Caco-2 (cell line): ENCODE measurements at regions not wholly inside any gene's neighbourhood (a gene's known extent, or its start where the extent isn't known, plus 50 kb on each side); places are given as distances from the start of the nearest gene placed in this dataset.

ENCODE experiments used
- BruUV-seq: library from RNA; stranded (reverse); fragments of 400-500 nt; replicated peaks from 2 replicates; lab custom pipeline; 2021; lab: Mats Ljungman, UMichigan
- CTCF ChIA-PET: fragments of 300-600 bp; sonication (Branson Sonifier 250); formaldehyde crosslinking; loops from one replicate; lab custom pipeline; 2022; ENCODE audit warnings: antibody characterized with exemption; lab: Charles Lee
- POLR2A ChIA-PET: fragments of 300-600 bp; sonication (Branson Sonifier 250); formaldehyde crosslinking; loops from one replicate; lab custom pipeline; 2022; ENCODE audit warnings: antibody characterized with exemption; lab: Charles Lee
- DNase-seq, 2 experiments: peaks; one replicate each; pipeline versions ENCODE4 v3.0.0 to v3.0.0-alpha.2; 2020 to 2022
- H3K27me3 ChIP-seq: replicated peaks from 2 replicates; pipeline ENCODE4 v1.6.0; 2011; ENCODE audit warnings: low read length; ENCODE audit not compliant: control insufficient read depth, insufficient read depth
- H3K36me3 ChIP-seq: 2 replicates; pipeline ENCODE4 v1.5.1; 2011; ENCODE audit warnings: low read length; ENCODE audit not compliant: control insufficient read depth, insufficient read depth
- H3K4me1 ChIP-seq: fragments of 250-450 bp; sonication (Bioruptor Pico); 2 replicates; pipeline ENCODE4 v1.5.1; 2020; ENCODE audit warnings: mild to moderate bottlenecking
- H3K4me3 ChIP-seq: 2 replicates; pipeline ENCODE4 v1.5.1; 2011; ENCODE audit warnings: low read depth, mild to moderate bottlenecking, control low read depth, low read length
- H3K9me3 ChIP-seq: fragments of 250-450 bp; sonication (Bioruptor Pico); 2 replicates; pipeline ENCODE4 v1.5.1; 2020; ENCODE audit warnings: mild to moderate bottlenecking, moderate library complexity
- H3K27ac Mint-ChIP-seq: one replicate; pipeline ENCODE4 v1.8.0; 2022; ENCODE audit warnings: mixed read lengths; ENCODE audit not compliant: unreplicated experiment
- H3K27me3 Mint-ChIP-seq: one replicate; pipeline ENCODE4 v1.8.0; 2022; ENCODE audit warnings: mixed read lengths; ENCODE audit not compliant: insufficient read depth, unreplicated experiment
- H3K36me3 Mint-ChIP-seq: one replicate; pipeline ENCODE4 v1.8.0; 2022; ENCODE audit warnings: mild to moderate bottlenecking, mixed read lengths; ENCODE audit not compliant: insufficient read depth, unreplicated experiment
- H3K4me1 Mint-ChIP-seq: one replicate; pipeline ENCODE4 v1.8.0; 2022; ENCODE audit warnings: low read depth, mixed read lengths; ENCODE audit not compliant: unreplicated experiment
- H3K4me3 Mint-ChIP-seq: one replicate; pipeline ENCODE4 v1.8.0; 2022; ENCODE audit warnings: mild to moderate bottlenecking, moderate library complexity, mixed read lengths; ENCODE audit not compliant: unreplicated experiment
- H3K9me3 Mint-ChIP-seq: one replicate; pipeline ENCODE4 v1.8.0; 2022; ENCODE audit warnings: mixed read lengths; ENCODE audit not compliant: unreplicated experiment
- CTCF ChIP-seq, 2 experiments: fragments of 200-600 bp in 1 of 2; IDR thresholded peaks; 1 replicate in 1 of 2; 2 replicates in 1 of 2; pipeline versions ENCODE4 v1.5.1 to v1.8.0; 2011 to 2022; ENCODE audit warnings: antibody characterized with exemption in 1 of 2, control low read depth in 1 of 2, inconsistent platforms in 1 of 2, low read depth in 1 of 2, low read length in 1 of 2, mild to moderate bottlenecking in 1 of 2, moderate library complexity in 1 of 2; ENCODE audit not compliant: insufficient read depth in 1 of 2, severe bottlenecking in 1 of 2, unreplicated experiment in 1 of 2
- intact Hi-C: fragments of 100-400 bp; cut with micrococcal nuclease; formaldehyde crosslinking; loops from one replicate; pipeline ENCODE4 v1.10.0; 2022; ENCODE audit not compliant: unreplicated experiment

GRCh38 chr9:13878241-13878711 lies 435.7 kb downstream of the NFIB start:
- Mint-ChIP-seq H3K9me3 (no peaks in the 10 kb centered on the region), H3K4me3 (no peak overlapping the region), H3K4me1 (no peaks in the 10 kb centered on the region), H3K27me3 (no peaks in the 10 kb centered on the region), H3K27ac (no peak overlapping the region), H3K36me3 (no peaks in the 10 kb centered on the region)
- no peaks in the 10 kb centered on the region for H3K36me3 ChIP-seq
- no TSS peak for BruUV-seq
- H3K27me3 ChIP-seq, result no peaks in the 10 kb centered on the region
- H3K4me1 ChIP-seq, result no peaks in the 10 kb centered on the region
- no peak overlapping the region for H3K4me3 ChIP-seq
- TF ChIP-seq CTCF (IDR thresholded peaks at IDR 0.05; ENCODE audit: insufficient read depth in 1 of 2, low read depth in 1 of 2, low read length in 1 of 2, severe bottlenecking in 1 of 2, unreplicated experiment in 1 of 2), result no peak
- ChIA-PET POLR2A (no interaction called here), CTCF (no interaction called here)
- H3K9me3 ChIP-seq, result no peaks in the 10 kb centered on the region
- intact Hi-C loops, result no loop called here
- no peak for DNase-seq

DNA sequence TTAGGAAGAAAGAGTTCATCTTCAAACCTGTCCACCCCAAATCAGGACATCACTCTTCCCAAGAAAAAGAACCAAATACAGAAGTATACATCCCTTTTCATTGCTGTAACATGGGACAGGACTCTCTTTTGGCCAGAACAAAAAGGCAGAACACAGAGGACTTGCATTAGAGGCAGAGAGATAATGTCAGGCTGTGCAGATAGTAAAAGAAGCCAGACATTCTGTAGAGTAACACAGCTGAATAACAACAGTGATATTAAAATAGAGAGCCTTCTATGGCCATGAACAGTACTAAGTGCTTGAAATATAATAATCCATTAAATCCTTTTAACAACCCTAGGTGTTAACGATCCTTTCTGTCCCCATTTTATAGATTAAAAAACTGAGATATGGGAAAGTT lies 437.2 kb downstream of the NFIB start:
- ChIA-PET POLR2A (no interaction called here), CTCF (no interaction called here)
- no peaks in the 10 kb centered on the region for H3K36me3 ChIP-seq
- H3K9me3 Mint-ChIP-seq, result no peaks in the 10 kb centered on the region
- no peaks in the 10 kb centered on the region for H3K27me3 Mint-ChIP-seq
- H3K36me3 Mint-ChIP-seq, result no peaks in the 10 kb centered on the region
- H3K27ac Mint-ChIP-seq, result no peak overlapping the region
- no peak overlapping the region for H3K4me3 ChIP-seq
- no TSS peak for BruUV-seq
- no peak overlapping the region for H3K4me3 Mint-ChIP-seq
- DNase-seq, result no peak
- no peaks in the 10 kb centered on the region for H3K9me3 ChIP-seq
- H3K4me1 ChIP-seq, result no peaks in the 10 kb centered on the region
- no peaks in the 10 kb centered on the region for H3K4me1 Mint-ChIP-seq
- intact Hi-C loops, result no loop called here
- no peaks in the 10 kb centered on the region for H3K27me3 ChIP-seq
- TF ChIP-seq CTCF (IDR thresholded peaks at IDR 0.05; ENCODE audit: insufficient read depth in 1 of 2, low read depth in 1 of 2, low read length in 1 of 2, severe bottlenecking in 1 of 2, unreplicated experiment in 1 of 2), result no peak

- no peak overlapping the region for H3K27ac Mint-ChIP-seq
- CTCF ChIA-PET, result no interaction called here
- H3K36me3 ChIP-seq, result no peaks in the 10 kb centered on the region
Measured at GRCh38 chr9:13873203-13873602, 440.7 kb downstream of the NFIB start.

More at GRCh38 chr9:13873203-13873602, 440.7 kb downstream of the NFIB start:
- H3K9me3 ChIP-seq, result no peaks in the 10 kb centered on the region
- no peaks in the 10 kb centered on the region for H3K9me3 Mint-ChIP-seq
- no peaks in the 10 kb centered on the region for H3K36me3 Mint-ChIP-seq
- intact Hi-C loops, result no loop called here
- H3K4me1 Mint-ChIP-seq, result no peaks in the 10 kb centered on the region
- no peak for TF ChIP-seq CTCF (IDR thresholded peaks at IDR 0.05; ENCODE audit: insufficient read depth in 1 of 2, low read depth in 1 of 2, low read length in 1 of 2, severe bottlenecking in 1 of 2, unreplicated experiment in 1 of 2)
- H3K4me1 ChIP-seq, result no peaks in the 10 kb centered on the region
- no peak for DNase-seq
- POLR2A ChIA-PET, result no interaction called here
- H3K4me3 ChIP-seq, result no peak overlapping the region
- no peak overlapping the region for H3K4me3 Mint-ChIP-seq
- no peaks in the 10 kb centered on the region for H3K27me3 ChIP-seq
- no TSS peak for BruUV-seq
- H3K27me3 Mint-ChIP-seq, result no peaks in the 10 kb centered on the region
